ENCODE measurements at regions not wholly inside any gene's neighbourhood (a gene's known extent, or its start where the extent isn't known, plus 50 kb on each side); places are given as distances from the start of the nearest gene placed in this dataset.

GRCh38 chr18:60111525-60111924 lies 211.7 kb downstream of the PMAIP1 start:
- TF ChIP-seq, protein P1, sequence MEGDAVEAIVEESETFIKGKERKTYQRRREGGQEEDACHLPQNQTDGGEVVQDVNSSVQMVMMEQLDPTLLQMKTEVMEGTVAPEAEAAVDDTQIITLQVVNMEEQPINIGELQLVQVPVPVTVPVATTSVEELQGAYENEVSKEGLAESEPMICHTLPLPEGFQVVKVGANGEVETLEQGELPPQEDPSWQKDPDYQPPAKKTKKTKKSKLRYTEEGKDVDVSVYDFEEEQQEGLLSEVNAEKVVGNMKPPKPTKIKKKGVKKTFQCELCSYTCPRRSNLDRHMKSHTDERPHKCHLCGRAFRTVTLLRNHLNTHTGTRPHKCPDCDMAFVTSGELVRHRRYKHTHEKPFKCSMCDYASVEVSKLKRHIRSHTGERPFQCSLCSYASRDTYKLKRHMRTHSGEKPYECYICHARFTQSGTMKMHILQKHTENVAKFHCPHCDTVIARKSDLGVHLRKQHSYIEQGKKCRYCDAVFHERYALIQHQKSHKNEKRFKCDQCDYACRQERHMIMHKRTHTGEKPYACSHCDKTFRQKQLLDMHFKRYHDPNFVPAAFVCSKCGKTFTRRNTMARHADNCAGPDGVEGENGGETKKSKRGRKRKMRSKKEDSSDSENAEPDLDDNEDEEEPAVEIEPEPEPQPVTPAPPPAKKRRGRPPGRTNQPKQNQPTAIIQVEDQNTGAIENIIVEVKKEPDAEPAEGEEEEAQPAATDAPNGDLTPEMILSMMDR (IDR thresholded peaks at IDR 0.05; ENCODE audit: insufficient read depth, low read length, poor library complexity, severe bottlenecking), result no peak
- no peak for TF ChIP-seq EZH2phosphoT487 (conservative IDR thresholded peaks at IDR 0.05; ENCODE audit: low read length)
